K562 (cell line): ENCODE measurements at regions not wholly inside any gene's neighbourhood (a gene's known extent, or its start where the extent isn't known, plus 50 kb on each side); places are given as distances from the start of the nearest gene placed in this dataset.

Experiments
- GATAD2A ChIP-seq: fragments of 450-650 bp; IDR thresholded peaks from 2 replicates; pipeline ENCODE4 v1.6.1; 2017
- MAFK ChIP-seq: IDR thresholded peaks from 2 replicates; pipeline ENCODE4 v1.6.1; 2011; ENCODE audit warnings: low read length, improper control_type of control experiment

DNA sequence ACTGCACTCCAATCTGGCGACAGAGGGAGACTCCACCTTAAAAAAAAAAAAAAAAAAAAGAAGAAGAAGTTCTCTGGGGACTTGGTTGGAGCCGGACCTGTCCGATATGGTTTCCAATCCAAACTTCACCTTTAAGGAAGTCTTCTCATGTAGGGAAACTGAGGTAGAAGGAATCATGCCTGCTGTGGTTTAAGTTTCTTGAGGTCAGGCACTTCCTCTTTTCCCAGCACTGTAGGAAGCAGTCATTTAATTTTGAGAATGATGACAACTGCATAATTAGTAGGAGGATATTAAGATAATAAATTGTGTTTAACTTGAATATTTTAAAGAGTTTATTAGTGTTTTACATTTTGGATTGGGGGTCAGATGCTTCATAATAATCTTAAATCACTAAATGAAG, 62.9 kb downstream of the KCNE4 start:
- TF ChIP-seq MAFK (no peak), GATAD2A (no peak)
